Keratinocyte (primary cell): ENCODE measurements at regions not wholly inside any gene's neighbourhood (a gene's known extent, or its start where the extent isn't known, plus 50 kb on each side); places are given as distances from the start of the nearest gene placed in this dataset.

Experiments
- DNase-seq: peaks from one replicate; pipeline ENCODE4 v3.0.0-alpha.2; 2011; ENCODE audit warnings: low read depth, missing footprints, low spot score
- FAIRE-seq: peaks from 2 replicates; lab custom pipeline; 2011; peaks lifted over from hg19 to GRCh38; lab: Jason Lieb, UNC
- H2AFZ ChIP-seq: 2 replicates; pipeline ENCODE4 v1.6.0; 2012; ENCODE audit warnings: low read length, control low read depth, inconsistent platforms; ENCODE audit not compliant: control insufficient read depth
- H3K27ac ChIP-seq: 2 replicates; pipeline ENCODE4 v1.5.1; 2011; ENCODE audit warnings: low read length; ENCODE audit not compliant: control insufficient read depth, insufficient read depth
- H3K27me3 ChIP-seq: 3 replicates; pipeline ENCODE4 v1.6.0; 2011; ENCODE audit warnings: low read length; ENCODE audit not compliant: control insufficient read depth, insufficient read depth; ENCODE audit errors: extremely low read depth
- H3K36me3 ChIP-seq, 2 experiments: 2 replicates in 1 of 2; 3 replicates in 1 of 2; pipeline ENCODE4 v1.5.1; 2011; ENCODE audit warnings: low read length in 2 of 2, mild to moderate bottlenecking in 1 of 2; ENCODE audit not compliant: control insufficient read depth in 2 of 2, insufficient read depth in 2 of 2; ENCODE audit errors: extremely low read depth in 1 of 2
- H3K4me1 ChIP-seq: 3 replicates; pipeline ENCODE4 v1.5.1; 2011; ENCODE audit warnings: low read length; ENCODE audit not compliant: control insufficient read depth, insufficient read depth; ENCODE audit errors: extremely low read depth
- H3K4me2 ChIP-seq: 3 replicates; pipeline ENCODE4 v1.6.0; 2011; ENCODE audit warnings: low read depth, low read length; ENCODE audit not compliant: control insufficient read depth, insufficient read depth; ENCODE audit errors: extremely low read depth
- H3K4me3 ChIP-seq, 3 experiments: fragments of 200-600 bp in 1 of 3; sonication (generic) in 1 of 3; 2 replicates in 2 of 3; 3 replicates in 1 of 3; pipeline ENCODE4 v1.5.1; 2011 to 2016; ENCODE audit warnings: low read length in 3 of 3, mild to moderate bottlenecking in 3 of 3, control low read depth in 2 of 3, inconsistent platforms in 1 of 3, low read depth in 1 of 3, mixed read lengths in 1 of 3, mixed run types in 1 of 3, moderate library complexity in 1 of 3; ENCODE audit not compliant: control insufficient read depth in 2 of 3, insufficient read depth in 2 of 3; ENCODE audit errors: extremely low read depth in 1 of 3
- H3K79me2 ChIP-seq: 2 replicates; pipeline ENCODE4 v1.6.0; 2012; ENCODE audit warnings: low read length; ENCODE audit not compliant: control insufficient read depth, insufficient read depth
- H3K9ac ChIP-seq: 3 replicates; pipeline ENCODE4 v1.6.0; 2011; ENCODE audit warnings: low read length; ENCODE audit not compliant: control insufficient read depth, insufficient read depth; ENCODE audit errors: extremely low read depth
- H3K9me1 ChIP-seq: 3 replicates; pipeline ENCODE4 v1.6.0; 2011; ENCODE audit warnings: low read length; ENCODE audit not compliant: control insufficient read depth, insufficient read depth; ENCODE audit errors: extremely low read depth
- H3K9me3 ChIP-seq: 2 replicates; pipeline ENCODE4 v1.5.1; 2012; ENCODE audit warnings: low read depth, low read length; ENCODE audit not compliant: control insufficient read depth
- H4K20me1 ChIP-seq: 3 replicates; pipeline ENCODE4 v1.6.0; 2011; ENCODE audit warnings: low read length; ENCODE audit not compliant: control insufficient read depth, insufficient read depth; ENCODE audit errors: extremely low read depth
- CTCF ChIP-seq, 3 experiments: IDR thresholded peaks in 1 of 3; conservative IDR thresholded peaks in 1 of 3; optimal IDR thresholded peaks in 1 of 3; 2 replicates in 2 of 3; 3 replicates in 1 of 3; pipeline versions ENCODE3 to v1.5.1; 2011; ENCODE audit warnings: low read length in 3 of 3, mild to moderate bottlenecking in 3 of 3, moderate library complexity in 2 of 3, control low read depth in 1 of 3, inconsistent platforms in 1 of 3; ENCODE audit not compliant: insufficient read depth in 2 of 3; ENCODE audit errors: extremely low read depth in 1 of 3
- EZH2 ChIP-seq: IDR thresholded peaks from one replicate; pipeline ENCODE4 v1.6.1; 2012; ENCODE audit warnings: inconsistent platforms, mild to moderate bottlenecking, low read length, moderate library complexity
- dilution Hi-C: fragments of 300-500 bp; cut with MboI; formaldehyde crosslinking; loops from one replicate; pipeline ENCODE4 v1.7.0; 2020; ENCODE audit warnings: low sequenced_read_pairs; ENCODE audit not compliant: extremely low pct_ligation_motif_present

- Histone ChIP-seq H4K20me1 (no peaks in the 10 kb centered on the region), H3K9me3 (no peaks in the 10 kb centered on the region), H3K79me2 (no peaks in the 10 kb centered on the region), H2AFZ (no peak overlapping the region), H3K9me1 (no peaks in the 10 kb centered on the region), H3K27me3 (no peaks in the 10 kb centered on the region), H3K4me1 (no peaks in the 10 kb centered on the region), H3K36me3 (no peaks in the 10 kb centered on the region), H3K9ac (no peak overlapping the region), H3K4me3 (no peak overlapping the region), H3K4me2 (no peak overlapping the region), H3K27ac (no peak overlapping the region)
- DNase-seq (no peak), FAIRE-seq (no peak)
- dilution Hi-C loops: no loop called here
- no peak for TF ChIP-seq CTCF (optimal IDR thresholded peaks at IDR 0.05 in 1 of 3, IDR thresholded peaks at IDR 0.05 in 1 of 3, conservative IDR thresholded peaks at IDR 0.05 in 1 of 3; ENCODE audit: extremely low read depth in 1 of 3, insufficient read depth in 2 of 3, low read length in 3 of 3)
- no peak for TF ChIP-seq EZH2
Observed at GRCh38 chr1:164101802-164102201, 457.2 kb upstream of the PBX1 start.

- no peak for TF ChIP-seq CTCF (optimal IDR thresholded peaks at IDR 0.05 in 1 of 3, IDR thresholded peaks at IDR 0.05 in 1 of 3, conservative IDR thresholded peaks at IDR 0.05 in 1 of 3; ENCODE audit: extremely low read depth in 1 of 3, insufficient read depth in 2 of 3, low read length in 3 of 3)
- TF ChIP-seq EZH2: no peak
Observed at GRCh38 chr1:164131949-164132348, 427.0 kb upstream of the PBX1 start.

More at GRCh38 chr1:164131949-164132348, 427.0 kb upstream of the PBX1 start:
- no peaks in the 10 kb centered on the region for H3K27me3 ChIP-seq
- FAIRE-seq: no peak
- no peaks in the 10 kb centered on the region for H3K9me3 ChIP-seq
- no peak for DNase-seq
- H3K36me3 ChIP-seq: no peaks in the 10 kb centered on the region
- no peak overlapping the region for H3K4me2 ChIP-seq
- no peak overlapping the region for H3K9ac ChIP-seq
- no peak overlapping the region for H2AFZ ChIP-seq
- H3K79me2 ChIP-seq: no peaks in the 10 kb centered on the region
- dilution Hi-C loops: no loop called here
- H3K9me1 ChIP-seq: no peaks in the 10 kb centered on the region
- no peak overlapping the region for H3K27ac ChIP-seq
- no peaks in the 10 kb centered on the region for H4K20me1 ChIP-seq
- no peaks in the 10 kb centered on the region for H3K4me1 ChIP-seq
- H3K4me3 ChIP-seq: no peak overlapping the region
